ENCODE measurements at regions not wholly inside any gene's neighbourhood (a gene's known extent, or its start where the extent isn't known, plus 50 kb on each side); places are given as distances from the start of the nearest gene placed in this dataset.
A peak's percentile ranks its signal among the peaks of the same experiment; 100 is the strongest.
"Not testable (repeated sequence)": the region's sequence is repeated elsewhere in the genome, so short reads cannot be mapped to it uniquely, and the experiment has no call there.

- no peak for DNase-seq
These were observed 943.0 kb downstream of the GALC start for GRCh38 chr14:87049950-87050349.

DNA sequence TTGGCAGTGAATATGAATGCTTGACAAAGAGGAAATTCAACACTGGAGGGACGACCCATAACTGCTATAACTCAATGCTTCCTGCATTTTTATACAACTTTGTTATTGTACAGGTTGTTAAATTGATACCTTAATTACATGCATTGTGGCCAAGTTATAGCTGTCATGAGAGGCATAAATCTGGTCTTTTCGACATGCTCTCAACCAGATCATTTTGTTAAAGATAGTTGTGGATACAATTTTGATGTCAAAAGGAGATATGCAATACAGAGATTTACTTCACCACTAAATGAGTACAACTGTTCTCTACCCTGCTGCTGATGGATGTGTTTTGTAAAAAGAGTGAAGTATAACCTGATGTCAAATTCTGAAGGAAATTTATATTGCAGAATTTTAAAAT is 946.0 kb downstream of the GALC start:
- no peak for DNase-seq

DNA sequence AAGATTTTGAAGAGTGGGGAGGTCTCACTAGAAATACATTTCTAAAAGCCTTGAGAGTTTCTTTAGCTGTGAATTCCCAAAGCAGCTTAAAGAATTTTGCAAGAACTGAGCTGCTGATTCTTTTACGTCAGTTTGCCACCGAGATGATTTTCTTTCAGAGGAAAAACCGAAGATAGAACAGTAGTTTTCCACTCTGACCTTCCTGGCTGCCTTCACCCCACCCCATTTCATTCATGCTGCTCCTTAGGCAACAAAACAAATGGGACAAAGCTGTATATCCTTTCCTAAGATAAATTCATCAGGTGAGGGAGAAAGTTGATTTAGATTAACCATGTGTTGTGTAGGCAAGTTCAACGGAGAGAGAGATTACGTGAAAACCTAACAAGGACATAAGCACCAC is 947.0 kb downstream of the GALC start:
- DNase-seq, result no peak

- no peak for DNase-seq
These were observed 947.7 kb downstream of the GALC start for GRCh38 chr14:87045246-87045645.

DNA sequence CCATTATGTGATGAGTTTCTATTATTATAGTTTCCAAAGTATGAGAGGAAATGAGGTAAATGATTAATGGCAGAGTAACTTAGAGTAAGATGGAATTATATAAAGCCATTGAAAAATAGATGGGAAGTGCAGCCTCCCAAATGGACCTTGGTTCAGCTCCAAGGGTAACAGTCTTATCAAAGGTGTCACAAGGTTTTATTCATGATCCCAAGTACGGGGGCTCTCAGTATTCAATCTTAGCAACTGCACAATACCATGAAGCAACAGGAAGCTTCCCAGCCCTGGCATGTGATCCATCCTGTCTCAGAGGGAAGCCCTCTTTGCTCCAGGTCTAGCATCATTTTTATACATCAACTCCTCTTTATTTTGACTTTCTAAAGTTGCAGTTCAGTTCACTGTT is 948.2 kb downstream of the GALC start:
- DNase-seq, result no peak

- no peak for DNase-seq
These were observed 949.2 kb downstream of the GALC start for GRCh38 chr14:87043667-87044200.

GRCh38 chr14:87042354-87042753 is 950.6 kb downstream of the GALC start:
- DNase-seq, result no peak

DNA sequence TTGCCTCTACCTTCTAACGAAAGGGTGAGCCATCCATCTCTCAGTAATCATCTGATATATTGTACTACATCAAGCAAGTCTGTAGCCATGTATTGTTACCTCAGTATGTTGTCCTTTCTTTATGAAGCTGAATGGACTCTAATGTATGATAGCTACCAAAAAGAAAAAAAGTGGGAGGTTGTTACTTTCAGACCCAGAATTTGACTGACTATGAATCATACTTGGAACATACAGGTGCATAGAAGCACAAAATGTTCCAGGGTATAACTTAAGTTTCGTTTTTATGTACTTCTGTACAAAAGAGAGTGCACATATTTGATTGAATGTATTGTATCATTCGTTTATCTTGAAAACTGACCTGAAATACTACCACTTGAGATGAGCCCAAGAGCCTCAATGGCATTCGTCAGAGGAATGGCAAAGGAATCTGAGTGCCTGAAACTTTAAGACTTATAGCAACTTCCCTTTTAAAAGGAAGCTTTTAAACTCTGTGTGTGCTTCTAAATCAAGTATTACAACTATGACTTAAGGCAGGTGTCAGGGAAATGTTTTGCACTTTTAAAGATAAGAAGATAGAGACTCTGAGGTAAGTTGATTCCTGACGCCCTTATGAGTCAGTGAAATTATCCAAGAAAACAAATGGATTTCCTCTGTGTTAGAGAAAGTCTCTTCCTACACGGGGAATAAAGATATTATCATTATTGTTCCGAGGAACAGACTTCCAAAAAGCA is 951.5 kb downstream of the GALC start:
- DNase-seq, result no peak

DNA sequence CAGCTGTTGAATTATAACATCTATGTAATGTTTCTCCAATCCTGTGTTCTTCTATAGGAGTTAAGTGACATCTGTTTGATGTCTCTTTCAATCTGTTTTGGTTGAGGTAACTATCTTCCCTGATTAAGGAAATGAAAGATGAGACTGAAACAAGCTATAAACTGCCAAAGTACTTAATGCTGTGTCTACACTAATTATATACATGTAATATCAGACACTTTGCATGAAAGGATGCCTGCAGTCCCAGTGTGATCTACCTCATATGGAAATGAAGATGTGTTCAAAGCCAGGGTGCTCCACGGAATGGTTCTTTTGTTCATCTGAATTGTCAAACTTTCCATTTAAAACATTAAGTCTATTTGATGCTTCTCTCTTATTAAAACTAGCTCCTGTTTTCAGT is 958.3 kb downstream of the GALC start:
- DNase-seq, result no peak

- no peak for DNase-seq
These were observed 962.8 kb downstream of the GALC start for GRCh38 chr14:87030197-87030596.

DNA sequence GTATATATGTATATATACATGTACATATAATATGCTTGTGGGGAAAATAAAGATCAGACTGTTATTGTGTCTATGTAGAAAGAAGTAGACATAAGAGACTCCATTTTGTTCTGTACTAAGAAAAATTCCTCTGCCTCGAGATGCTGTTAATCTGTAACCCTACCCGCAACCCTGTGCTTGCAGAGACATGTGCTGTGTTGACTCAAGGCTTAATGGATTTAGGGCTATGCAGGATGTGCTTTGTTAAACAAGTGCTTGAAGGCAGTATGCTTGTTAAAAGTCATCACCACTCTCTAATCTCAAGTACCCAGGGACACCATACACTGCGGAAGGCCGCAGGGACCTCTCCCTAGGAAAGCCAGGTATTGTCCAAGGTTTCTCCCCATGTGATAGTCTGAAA is 972.9 kb downstream of the GALC start:
- not testable (repeated sequence) for DNase-seq

- DNase-seq, result no peak
These were observed 974.7 kb downstream of the GALC start for GRCh38 chr14:87018294-87018693.

GRCh38 chr14:87017335-87017734 is 975.6 kb downstream of the GALC start:
- DNase-seq, result no peak

- no peak for DNase-seq
These were observed 978.1 kb downstream of the GALC start for GRCh38 chr14:87014856-87015255.

- DNase-seq, result no peak
These were observed 979.4 kb downstream of the GALC start for GRCh38 chr14:87013583-87013982.

- no peak for DNase-seq
These were observed 984.0 kb downstream of the GALC start for GRCh38 chr14:87008965-87009364.

DNA sequence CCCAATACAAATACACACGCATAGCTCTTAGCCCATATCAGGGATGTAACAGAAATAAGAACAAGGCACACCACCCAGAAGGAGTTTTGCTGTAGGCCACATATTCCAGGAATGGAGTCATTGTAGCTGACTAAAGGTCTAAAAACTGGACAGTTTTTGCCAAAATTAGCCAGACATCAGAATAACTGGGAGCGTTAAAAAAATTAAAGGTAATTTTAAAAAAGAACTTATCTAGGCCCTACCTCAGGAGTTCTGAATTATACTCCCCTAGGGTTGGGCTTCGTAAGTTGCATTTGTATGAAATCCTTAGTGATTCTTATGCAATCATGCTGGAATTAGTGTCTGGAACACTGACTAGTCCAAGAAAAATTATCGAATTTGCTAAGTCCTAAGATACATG is 987.7 kb downstream of the GALC start:
- no peak for DNase-seq

GRCh38 chr14:87002776-87003175 is 990.2 kb downstream of the GALC start:
- DNase-seq, result peak in 1 of 2 donors; percentile 1

DNA sequence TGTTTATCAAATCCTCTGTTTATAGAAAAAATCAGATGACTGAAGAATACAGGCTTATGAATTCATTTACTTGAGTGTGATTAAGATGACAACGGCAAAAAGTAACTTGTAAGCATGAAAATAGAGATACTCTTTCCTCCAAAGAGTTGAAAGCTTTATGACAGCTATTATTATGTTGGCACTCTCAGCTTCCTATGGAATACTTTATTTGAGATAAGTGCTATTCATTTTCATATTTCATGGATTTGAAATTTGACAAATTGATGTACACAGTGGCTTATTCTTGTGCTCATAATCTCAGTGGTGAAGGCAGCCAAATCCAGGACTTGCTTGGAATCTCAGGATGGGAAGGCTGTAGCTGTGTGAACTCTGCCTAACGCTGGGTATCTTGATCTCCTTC is 991.6 kb downstream of the GALC start:
- DNase-seq, result no peak

DNA sequence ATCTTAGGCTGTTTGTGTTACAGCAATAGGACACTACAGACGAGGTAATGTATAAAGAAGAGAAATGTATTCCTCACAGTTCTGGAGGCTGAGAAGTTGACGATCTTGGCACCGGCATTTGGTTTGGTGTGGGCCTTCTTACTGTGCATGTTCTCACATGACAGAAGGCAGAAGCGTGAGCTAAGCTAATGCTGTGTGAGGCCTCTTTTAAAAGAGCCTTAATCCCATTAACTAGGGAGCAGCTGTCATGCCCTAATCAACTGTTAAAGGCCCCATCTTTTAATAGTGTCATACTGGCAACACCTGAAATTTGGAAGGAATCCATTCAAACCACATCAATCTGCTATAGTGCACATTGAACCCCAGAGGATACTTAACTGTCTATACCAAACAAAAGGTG is 992.9 kb downstream of the GALC start:
- no peak for DNase-seq

DNA sequence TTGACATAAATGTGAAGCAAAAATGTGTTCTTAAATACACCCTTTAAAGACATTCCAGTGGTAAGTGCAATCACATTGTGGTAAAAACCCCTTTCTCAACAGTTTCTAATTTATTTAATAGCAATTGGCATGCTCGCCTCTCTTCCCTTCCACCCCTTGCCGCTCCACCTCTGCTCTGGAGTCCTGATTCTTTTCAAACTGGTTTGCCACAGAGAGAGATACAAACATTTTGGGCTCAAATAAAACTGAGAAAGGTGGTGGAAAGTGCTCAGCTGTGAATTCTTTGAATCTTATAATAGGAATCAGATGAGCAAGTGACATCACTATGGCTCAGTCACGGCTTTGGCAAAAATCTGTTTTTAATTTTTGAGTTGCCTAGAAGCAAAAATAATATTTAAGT is 993.9 kb downstream of the GALC start:
- no peak for DNase-seq

GRCh38 chr14:86997271-86997670 is 995.7 kb downstream of the GALC start:
- no peak for DNase-seq

DNA sequence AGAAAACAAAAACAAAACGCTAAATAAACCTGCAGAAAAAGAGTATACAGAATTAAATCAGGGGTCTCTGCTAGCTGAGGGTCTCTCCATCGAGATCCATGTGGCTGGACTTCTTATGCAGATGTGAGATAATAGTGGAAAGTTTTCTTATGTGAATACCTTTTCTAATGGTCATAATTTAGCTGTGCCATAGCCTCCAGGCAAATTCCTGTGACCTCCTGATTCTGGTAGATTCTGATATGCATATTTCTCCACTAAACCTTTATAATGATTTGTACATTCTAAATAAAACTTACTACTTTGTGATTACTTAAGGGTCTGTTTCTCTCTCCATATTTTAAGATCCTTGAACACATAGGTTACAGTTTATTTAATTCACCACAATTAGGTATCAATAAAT is 1002.6 kb downstream of the GALC start:
- no peak for DNase-seq

DNA sequence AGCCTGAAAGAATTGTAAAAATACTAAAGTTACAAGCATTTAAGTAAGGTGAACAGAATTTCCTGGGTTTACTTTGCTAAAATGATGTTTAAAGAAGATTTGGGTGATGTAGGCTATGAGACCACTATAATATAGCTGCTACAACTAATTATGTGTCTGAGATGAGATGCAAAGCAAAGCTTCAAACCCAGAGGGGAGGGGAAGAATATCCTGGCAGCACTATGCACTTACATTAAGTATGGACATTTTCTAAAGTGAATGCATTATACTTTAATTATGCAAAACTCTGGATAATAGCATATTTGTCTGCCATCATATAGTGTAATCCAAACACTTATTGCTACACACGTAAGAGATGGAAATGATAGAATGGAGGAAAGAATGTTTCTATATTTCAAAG is 1003.7 kb downstream of the GALC start:
- peak; percentile 2 to 6 for DNase-seq

Data from right lung (tissue), 2 donors.